ENCODE measurements at regions not wholly inside any gene's neighbourhood (a gene's known extent, or its start where the extent isn't known, plus 50 kb on each side); places are given as distances from the start of the nearest gene placed in this dataset.

GRCh38 chr15:94100863-94101262 lies 130.5 kb upstream of the MCTP2 start:
- DNase-seq (ENCODE audit: low spot score): no peak

DNA sequence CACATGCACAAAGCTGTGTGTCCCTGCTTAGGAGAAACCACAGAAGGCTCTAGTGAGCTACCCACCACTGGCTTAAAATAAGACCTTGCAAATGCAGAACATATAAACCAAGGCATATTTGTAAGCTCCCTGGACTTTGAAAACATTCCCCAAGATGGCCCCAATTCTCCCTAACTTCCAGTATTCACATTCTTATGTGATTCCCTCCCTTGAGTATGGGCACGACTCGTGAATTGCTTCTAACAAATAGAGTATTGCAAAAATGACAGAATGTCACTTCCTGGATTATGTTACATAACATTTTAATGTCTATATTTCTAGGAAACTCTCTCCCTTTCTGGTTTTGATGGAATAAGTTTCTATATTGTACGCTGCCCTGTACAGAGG lies 131.8 kb upstream of the MCTP2 start:
- DNase-seq (ENCODE audit: low spot score): no peak

DNA sequence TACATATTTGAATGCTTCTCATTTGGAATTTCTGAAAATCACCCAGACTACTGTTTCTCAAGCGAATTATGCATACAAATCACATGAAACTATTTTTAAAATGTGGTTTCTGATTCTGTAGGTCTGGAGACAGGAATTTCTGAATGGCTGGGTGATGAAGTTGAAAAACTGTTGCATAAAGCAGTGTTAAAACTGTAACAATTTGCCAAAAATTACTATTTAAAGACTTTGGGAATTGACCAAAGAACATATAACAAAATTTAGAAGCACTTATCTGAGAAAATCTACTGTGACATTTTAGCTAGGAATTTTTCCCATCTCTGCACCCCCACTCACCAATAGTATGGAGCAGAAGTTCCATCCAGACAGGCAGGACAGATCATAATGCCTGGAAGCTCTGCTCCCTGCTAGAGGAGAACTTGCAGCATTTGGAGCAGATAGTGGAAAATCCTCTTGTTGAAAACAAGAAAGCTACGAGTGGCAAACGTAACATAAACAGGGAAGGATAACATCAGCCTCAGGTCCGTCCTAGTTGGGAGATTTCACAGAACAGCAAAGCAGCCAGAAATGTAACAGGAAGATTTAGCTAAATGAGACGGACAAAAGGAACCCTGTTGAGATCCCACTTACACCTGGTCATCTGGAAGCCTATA lies 132.3 kb upstream of the MCTP2 start:
- DNase-seq (ENCODE audit: low spot score): no peak

- no peak for DNase-seq (ENCODE audit: low spot score)
These were observed 133.8 kb upstream of the MCTP2 start for GRCh38 chr15:94097552-94097951.

DNA sequence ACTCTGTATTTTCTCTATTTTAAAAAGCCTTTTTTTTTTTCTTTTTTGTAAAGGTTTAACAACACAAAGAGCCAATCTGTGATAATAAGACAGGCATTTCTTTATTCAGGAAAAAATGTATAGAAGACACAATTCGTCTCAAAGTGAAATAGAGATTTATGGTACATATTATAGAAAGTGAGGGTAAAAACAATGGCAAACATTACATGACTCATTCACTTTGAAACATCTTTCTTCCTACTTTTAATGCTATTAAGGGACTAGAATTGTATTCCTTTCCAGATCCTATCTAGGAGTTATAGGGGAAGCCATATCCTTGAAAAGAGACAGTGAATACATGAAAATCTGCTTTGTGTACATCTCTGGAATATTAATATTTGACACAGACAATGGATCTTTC lies 137.1 kb upstream of the MCTP2 start:
- DNase-seq (ENCODE audit: low spot score): no peak

GRCh38 chr15:94086341-94086740 lies 145.0 kb upstream of the MCTP2 start:
- DNase-seq (ENCODE audit: low spot score): no peak

DNA sequence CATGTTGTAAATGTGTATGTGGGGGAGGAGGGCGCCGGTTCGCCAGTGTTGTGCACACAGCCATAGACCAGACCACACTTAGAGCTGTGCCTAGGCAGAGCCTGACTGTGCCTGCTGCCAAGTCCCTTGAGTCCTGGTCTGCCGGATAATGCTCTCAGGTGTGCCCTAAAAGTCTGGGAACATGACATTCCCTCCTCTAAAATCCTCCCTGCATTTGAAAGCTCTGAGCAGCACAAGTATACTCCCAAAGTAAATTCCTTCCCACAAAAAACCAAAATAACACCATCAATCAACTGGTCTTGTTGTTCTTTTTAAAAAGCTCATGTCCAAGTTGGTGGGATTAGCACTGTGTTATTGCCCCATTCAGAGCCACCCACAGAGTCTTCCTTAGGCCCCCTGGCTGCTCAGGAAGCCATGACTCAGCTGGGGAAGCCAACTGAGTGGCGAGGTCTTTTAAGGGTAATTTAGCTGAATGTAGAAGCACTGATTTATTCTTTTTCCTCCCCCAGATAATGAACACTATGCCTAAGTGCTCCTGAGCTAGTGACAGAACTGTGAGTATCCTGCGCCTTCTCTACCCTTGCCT lies 147.8 kb upstream of the MCTP2 start:
- DNase-seq (ENCODE audit: low spot score): no peak

- DNase-seq (ENCODE audit: low spot score): no peak
These were observed 149.5 kb upstream of the MCTP2 start for GRCh38 chr15:94081829-94082228.

GRCh38 chr15:94080989-94081605 lies 150.3 kb upstream of the MCTP2 start:
- DNase-seq (ENCODE audit: low spot score): no peak

- no peak for DNase-seq (ENCODE audit: low spot score)
These were observed 150.9 kb upstream of the MCTP2 start for GRCh38 chr15:94080416-94080815.

DNA sequence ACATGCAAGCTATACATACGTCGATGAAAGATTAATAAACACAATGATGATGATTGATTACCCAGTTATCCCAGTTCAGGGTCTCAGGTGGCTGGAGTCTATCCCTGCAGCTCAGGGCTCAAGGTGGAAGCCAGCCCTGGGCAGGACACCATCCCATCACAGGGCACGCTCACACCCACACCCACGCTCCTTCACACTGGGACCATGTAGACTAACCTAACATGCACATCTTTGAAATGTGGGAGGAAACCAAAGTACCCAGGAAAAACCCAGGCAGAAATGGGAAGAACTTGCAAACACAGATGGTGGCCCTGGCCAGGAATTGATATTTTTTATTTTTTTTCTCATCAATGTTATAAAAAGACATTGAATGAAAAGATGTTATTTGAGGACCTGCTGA lies 151.4 kb upstream of the MCTP2 start:
- no peak for DNase-seq (ENCODE audit: low spot score)

DNA sequence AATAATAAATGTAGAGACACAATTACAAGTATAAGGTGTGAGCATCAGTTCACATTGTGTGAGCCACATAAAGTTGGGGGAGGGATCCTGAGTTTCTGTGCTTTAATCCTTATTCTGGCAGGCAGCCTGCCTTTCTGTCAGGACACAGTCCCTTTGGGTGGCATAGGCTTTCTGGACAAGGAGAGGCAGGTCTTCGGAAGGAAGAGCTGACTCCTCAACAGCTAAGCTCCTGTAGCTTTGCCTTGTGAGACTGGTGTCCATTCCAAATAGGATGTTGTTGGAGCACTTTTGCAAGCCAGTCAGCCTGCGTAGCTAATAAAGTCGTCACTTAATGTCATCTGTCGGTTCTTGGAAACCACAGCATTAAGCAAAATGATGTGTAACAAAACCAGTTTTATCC lies 151.9 kb upstream of the MCTP2 start:
- no peak for DNase-seq (ENCODE audit: low spot score)

DNA sequence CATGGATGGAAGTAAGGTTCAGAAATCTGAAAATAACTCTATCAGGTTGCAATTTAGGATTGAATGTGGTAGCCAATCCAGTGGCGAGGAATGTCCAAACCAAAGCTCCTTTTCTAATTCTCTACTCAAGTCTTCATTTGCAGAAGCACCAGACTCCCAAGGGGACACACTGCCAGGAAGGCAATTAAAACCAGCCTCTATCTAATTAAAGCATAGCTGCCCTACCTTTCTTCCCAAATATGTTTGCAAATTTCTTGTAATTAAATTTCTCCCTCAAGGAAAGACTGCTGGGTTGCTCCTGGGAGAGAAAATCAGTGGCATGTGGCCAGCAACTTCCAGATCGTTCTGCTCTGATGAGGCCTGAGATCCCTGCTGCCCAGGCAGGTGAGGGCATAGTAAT lies 153.4 kb upstream of the MCTP2 start:
- no peak for DNase-seq (ENCODE audit: low spot score)

DNA sequence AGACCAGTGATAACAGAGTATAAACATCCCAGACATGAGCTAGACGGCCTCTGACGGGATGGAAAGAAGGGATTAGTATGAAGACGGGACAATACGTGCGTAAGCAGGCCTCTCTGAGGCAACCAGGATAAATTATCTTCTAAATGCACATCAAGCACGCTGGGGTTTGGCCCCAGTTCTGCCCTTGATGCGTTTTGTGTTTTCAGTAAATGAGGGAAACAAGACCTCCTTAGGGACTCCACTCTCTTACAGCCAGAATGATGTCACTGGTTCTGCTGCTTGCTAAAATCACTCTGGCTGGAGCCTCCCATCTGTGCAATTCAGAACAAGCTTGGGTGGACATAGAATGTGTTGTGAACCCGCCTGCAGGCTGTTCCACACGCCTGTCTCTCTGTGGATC lies 156.0 kb upstream of the MCTP2 start:
- DNase-seq (ENCODE audit: low spot score): no peak

- DNase-seq (ENCODE audit: low spot score): no peak
These were observed 160.7 kb upstream of the MCTP2 start for GRCh38 chr15:94070356-94071295.

DNA sequence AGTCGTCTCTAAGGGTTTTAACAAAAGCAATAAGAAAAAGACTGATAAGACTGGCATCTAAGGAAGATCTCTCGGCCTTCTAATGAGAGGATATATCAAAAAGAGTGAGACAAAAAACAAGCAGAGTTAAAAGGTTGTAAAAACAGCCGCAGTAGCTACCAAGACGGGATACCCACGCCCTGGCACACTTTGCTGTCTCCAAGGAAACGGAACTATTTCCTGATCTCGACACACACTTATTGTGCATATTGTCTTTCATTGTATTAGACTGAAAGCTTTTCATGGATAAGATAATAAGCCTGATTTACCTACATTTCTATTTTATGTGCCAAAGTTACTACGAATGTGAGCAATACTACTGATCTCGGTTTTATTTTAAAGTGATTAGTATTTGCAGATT lies 161.5 kb upstream of the MCTP2 start:
- DNase-seq (ENCODE audit: low spot score): no peak

DNA sequence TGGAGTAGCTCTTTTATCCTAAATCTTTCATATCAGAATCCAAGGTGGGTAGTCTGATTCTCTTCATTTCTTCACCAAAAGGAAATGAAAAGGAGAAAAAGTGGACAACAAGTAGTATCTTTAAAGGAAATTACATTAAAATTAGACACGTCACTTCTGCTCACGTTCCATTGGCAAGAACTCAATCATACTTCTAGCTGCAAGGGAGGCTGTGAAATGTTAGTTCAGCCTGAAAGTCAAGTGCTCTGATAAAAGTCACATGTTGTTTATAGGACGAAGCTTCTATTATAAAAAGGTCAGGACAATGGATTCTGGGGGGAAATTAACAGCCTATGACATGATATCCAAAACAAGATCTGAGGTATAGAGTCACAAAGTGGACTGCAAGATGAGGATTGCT lies 164.6 kb upstream of the MCTP2 start:
- no peak for DNase-seq (ENCODE audit: low spot score)

DNA sequence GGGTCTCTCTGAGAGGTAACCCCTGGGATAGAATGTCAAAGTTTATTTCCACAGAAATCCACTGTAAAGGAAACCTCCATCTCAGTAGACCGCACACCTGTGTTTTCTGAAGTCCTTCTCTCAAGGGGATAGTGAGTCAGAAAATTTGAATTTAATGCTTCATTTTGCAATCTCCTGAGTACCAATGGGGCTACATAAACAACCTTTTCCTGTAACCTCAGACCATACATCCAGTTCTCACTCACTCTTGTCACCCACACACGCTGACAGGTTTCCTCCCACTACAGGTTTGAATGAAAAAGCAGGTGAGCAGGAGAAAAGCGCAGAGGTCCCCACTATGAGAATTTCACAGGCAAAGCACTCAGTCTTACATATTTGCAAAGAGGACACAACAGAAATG lies 165.3 kb upstream of the MCTP2 start:
- no peak for DNase-seq (ENCODE audit: low spot score)

- no peak for DNase-seq (ENCODE audit: low spot score)
These were observed 166.6 kb upstream of the MCTP2 start for GRCh38 chr15:94064676-94065313.

- DNase-seq (ENCODE audit: low spot score): no peak
These were observed 170.3 kb upstream of the MCTP2 start for GRCh38 chr15:94061041-94061440.

DNA sequence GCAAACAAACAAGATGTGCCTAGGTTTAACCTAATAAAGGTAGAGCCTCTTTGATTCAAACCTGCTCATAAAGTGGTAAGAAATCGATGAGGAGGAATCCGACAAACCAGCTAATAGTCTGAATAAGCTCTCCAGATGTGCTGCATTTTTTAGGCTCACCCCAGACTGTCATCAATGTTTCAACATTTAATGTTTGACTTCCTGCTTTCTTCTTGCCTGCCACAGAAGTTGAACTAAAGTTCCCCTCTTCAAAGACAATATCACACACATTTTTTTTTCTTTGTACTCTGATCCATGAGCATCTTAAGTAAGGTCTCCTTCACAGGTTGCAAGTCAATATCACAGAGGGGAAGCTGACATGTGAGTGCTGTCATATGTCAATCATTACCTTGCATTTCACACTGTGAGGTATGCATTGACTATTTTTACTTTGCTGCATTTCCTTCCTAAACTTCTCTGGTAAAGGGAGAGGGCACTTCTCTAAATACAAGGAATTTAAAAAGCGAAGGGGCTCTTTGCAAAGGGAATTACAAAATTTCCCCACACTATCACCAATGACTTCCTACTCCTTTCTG lies 172.3 kb upstream of the MCTP2 start:
- DNase-seq (ENCODE audit: low spot score): no peak

DNA sequence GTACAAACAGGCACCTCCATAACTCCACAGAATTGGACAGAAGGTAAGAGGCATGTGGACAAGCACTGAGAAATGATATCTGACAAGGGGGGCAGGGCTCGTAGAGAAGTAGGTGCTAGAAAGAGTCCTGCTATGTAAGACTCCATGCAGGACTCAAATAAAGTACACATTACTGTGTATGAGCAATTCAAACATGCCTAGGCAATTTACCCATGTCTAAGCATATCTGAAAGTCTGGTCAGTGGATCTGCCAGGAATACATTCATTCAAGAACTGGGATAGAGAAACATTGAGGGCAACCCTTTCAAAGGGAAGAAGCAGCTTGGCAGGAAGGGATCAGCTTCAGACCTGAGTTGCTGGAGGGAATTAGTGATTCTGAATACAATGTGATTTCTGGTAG lies 174.1 kb upstream of the MCTP2 start:
- DNase-seq (ENCODE audit: low spot score): no peak

All from AG08396 (cell line).